ENCODE measurements at regions not wholly inside any gene's neighbourhood (a gene's known extent, or its start where the extent isn't known, plus 50 kb on each side); places are given as distances from the start of the nearest gene placed in this dataset.

DNA sequence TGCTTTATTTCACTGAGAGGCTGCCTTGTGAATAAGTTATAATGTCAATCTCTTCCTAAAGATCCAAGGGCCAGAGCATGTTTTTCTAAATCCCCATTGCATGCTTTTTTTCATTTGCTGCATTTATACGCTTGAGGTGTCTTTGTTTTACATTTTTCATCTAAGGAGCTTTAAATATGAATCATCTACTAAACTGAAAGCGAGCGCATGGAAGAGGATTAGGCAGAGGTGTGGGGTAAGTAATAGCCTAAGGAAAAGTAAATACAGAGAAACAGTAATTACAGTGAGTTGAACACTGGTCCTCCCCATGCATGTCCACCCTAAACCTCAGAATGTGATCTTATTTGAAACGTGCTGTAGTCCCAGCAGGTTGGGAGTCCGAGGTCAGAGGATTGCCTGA, 76.4 kb upstream of the METAP2 start:
- no peak for TF ChIP-seq CTCF (IDR thresholded peaks at IDR 0.05)
- no peak for TF ChIP-seq POLR2A (IDR thresholded peaks at IDR 0.05)
